Neutrophil (primary cell): ENCODE measurements at regions not wholly inside any gene's neighbourhood (a gene's known extent, or its start where the extent isn't known, plus 50 kb on each side); places are given as distances from the start of the nearest gene placed in this dataset.

Experiments used
- H3K27ac ChIP-seq: fragments of 200-600 bp; sonication (generic); 2 replicates; pipeline ENCODE4 v1.5.1; 2016; ENCODE audit warnings: mild to moderate bottlenecking, moderate library complexity
- H3K27me3 ChIP-seq: fragments of 200-600 bp; sonication (generic); 2 replicates; pipeline ENCODE4 v1.6.0; 2016; ENCODE audit warnings: mild to moderate bottlenecking
- H3K36me3 ChIP-seq: fragments of 200-600 bp; sonication (generic); 2 replicates; pipeline ENCODE4 v1.5.1; 2017
- H3K4me1 ChIP-seq, 2 experiments: fragments of 200-600 bp in 1 of 2; sonication (generic) in 1 of 2; 1 replicate in 1 of 2; 2 replicates in 1 of 2; pipeline versions ENCODE4 v1.5.1 to v1.6.1; 2013 to 2016; ENCODE audit warnings: low read depth in 1 of 2, low read length in 1 of 2, mild to moderate bottlenecking in 1 of 2, moderate library complexity in 1 of 2; ENCODE audit not compliant: control insufficient read depth in 1 of 2, insufficient read depth in 1 of 2
- H3K4me3 ChIP-seq, 2 experiments: fragments of 200-600 bp in 1 of 2; sonication (generic) in 1 of 2; 1 replicate in 1 of 2; 2 replicates in 1 of 2; pipeline ENCODE4 v1.5.1; 2013 to 2016; ENCODE audit warnings: low read depth in 1 of 2, low read length in 1 of 2, mild to moderate bottlenecking in 1 of 2, moderate library complexity in 1 of 2
- H3K9me3 ChIP-seq: fragments of 200-600 bp; sonication (generic); 2 replicates; pipeline ENCODE4 v1.5.1; 2016
- TF ChIP-seq, protein P1 (sequence below): fragments of 200-600 bp; sonication (generic); IDR thresholded peaks from 2 replicates; pipeline ENCODE4 v1.5.1; 2016; ENCODE audit warnings: antibody characterized with exemption

- TF ChIP-seq, protein P1, sequence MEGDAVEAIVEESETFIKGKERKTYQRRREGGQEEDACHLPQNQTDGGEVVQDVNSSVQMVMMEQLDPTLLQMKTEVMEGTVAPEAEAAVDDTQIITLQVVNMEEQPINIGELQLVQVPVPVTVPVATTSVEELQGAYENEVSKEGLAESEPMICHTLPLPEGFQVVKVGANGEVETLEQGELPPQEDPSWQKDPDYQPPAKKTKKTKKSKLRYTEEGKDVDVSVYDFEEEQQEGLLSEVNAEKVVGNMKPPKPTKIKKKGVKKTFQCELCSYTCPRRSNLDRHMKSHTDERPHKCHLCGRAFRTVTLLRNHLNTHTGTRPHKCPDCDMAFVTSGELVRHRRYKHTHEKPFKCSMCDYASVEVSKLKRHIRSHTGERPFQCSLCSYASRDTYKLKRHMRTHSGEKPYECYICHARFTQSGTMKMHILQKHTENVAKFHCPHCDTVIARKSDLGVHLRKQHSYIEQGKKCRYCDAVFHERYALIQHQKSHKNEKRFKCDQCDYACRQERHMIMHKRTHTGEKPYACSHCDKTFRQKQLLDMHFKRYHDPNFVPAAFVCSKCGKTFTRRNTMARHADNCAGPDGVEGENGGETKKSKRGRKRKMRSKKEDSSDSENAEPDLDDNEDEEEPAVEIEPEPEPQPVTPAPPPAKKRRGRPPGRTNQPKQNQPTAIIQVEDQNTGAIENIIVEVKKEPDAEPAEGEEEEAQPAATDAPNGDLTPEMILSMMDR = no peak
Measured at GRCh38 chr13:73323615-73324014, 264.8 kb downstream of the KLF5 start.

GRCh38 chr13:73321043-73321442 is 262.2 kb downstream of the KLF5 start:
- H3K27ac ChIP-seq = no peak overlapping the region
- TF ChIP-seq, protein P1 = no peak
- no peak overlapping the region for H3K4me3 ChIP-seq
- no peaks in the 10 kb centered on the region for H3K27me3 ChIP-seq
- H3K4me1 ChIP-seq = no peaks in the 10 kb centered on the region
- H3K36me3 ChIP-seq = no peaks in the 10 kb centered on the region
- H3K9me3 ChIP-seq = no peaks in the 10 kb centered on the region

More at GRCh38 chr13:73323615-73324014, 264.8 kb downstream of the KLF5 start:
- Histone ChIP-seq H3K4me1 (no peaks in the 10 kb centered on the region), H3K27me3 (no peaks in the 10 kb centered on the region), H3K9me3 (no peaks in the 10 kb centered on the region), H3K27ac (no peak overlapping the region), H3K36me3 (no peaks in the 10 kb centered on the region), H3K4me3 (no peak overlapping the region)

- TF ChIP-seq, protein P1 = no peak
- no peaks in the 10 kb centered on the region for H3K9me3 ChIP-seq
- H3K36me3 ChIP-seq = no peaks in the 10 kb centered on the region
- no peaks in the 10 kb centered on the region for H3K4me1 ChIP-seq
- H3K4me3 ChIP-seq = no peak overlapping the region
- H3K27ac ChIP-seq = no peak overlapping the region
- no peaks in the 10 kb centered on the region for H3K27me3 ChIP-seq
Measured at GRCh38 chr13:73317140-73317539, 258.3 kb downstream of the KLF5 start.

DNA sequence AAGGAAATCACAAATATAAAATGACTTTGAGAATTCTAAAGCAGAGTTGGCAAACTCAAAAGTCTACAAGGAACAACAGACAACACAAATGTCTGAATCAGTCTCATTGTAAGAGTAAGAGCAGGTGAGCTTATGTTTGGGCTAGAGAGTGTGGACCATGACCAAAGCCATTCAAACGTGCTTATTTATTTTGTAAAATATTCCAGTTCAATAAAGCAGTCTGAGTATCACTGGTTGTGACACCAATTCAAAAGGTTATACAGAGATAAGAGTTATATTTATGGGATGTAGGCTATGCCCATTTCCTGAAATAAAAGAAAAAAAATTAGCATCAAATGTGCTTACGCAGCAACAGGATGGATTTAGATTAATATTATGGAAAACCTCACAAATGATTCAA is 251.6 kb downstream of the KLF5 start:
- TF ChIP-seq, protein P1 = no peak
- Histone ChIP-seq H3K4me3 (no peak overlapping the region), H3K27ac (no peak overlapping the region), H3K9me3 (no peaks in the 10 kb centered on the region), H3K4me1 (no peaks in the 10 kb centered on the region), H3K36me3 (no peaks in the 10 kb centered on the region), H3K27me3 (no peaks in the 10 kb centered on the region)

DNA sequence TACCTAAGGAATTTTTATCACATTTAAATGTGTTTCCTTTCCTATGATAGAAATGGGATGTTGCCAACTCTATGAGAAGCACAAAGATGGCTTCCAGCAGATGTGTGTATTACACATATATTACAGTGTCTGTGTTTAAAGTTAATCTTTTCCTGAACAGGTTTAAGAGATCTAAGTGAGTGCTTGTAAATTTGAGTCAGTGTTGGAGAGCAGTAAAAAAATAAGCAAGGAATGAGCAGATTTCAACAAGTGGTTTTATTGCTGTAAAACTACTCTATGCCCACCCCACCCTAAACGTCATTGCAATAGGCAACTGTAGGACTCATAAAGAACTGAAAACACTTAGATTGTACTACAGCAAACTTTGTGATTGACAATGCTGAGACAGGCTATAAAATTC is 248.7 kb downstream of the KLF5 start:
- Histone ChIP-seq H3K27ac (no peak overlapping the region), H3K4me3 (no peak overlapping the region), H3K4me1 (no peaks in the 10 kb centered on the region), H3K27me3 (no peaks in the 10 kb centered on the region), H3K9me3 (no peaks in the 10 kb centered on the region), H3K36me3 (no peaks in the 10 kb centered on the region)
- TF ChIP-seq, protein P1 = no peak

DNA sequence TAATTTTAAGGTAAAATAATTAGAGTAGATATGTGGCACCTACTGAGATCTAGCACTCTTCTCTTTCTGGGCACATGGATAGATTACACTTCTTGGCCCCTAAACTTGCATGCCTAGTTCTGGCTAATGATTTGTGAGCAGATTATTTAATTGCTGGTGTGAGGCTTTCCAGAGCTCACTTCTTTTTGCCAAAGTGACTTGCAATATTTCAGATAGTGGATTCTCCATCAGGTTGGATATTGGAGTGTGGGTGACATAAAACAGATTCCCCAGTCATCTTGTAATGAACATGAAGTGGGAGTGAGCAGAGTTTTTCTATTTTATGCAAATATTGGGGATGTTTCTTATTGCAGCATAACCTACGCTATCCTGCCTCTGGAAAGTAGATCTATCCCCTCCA is 247.9 kb downstream of the KLF5 start:
- TF ChIP-seq, protein P1 = no peak
- Histone ChIP-seq H3K4me1 (no peaks in the 10 kb centered on the region), H3K27me3 (no peaks in the 10 kb centered on the region), H3K27ac (no peak overlapping the region), H3K4me3 (no peak overlapping the region), H3K36me3 (no peaks in the 10 kb centered on the region), H3K9me3 (no peaks in the 10 kb centered on the region)
